ENCODE measurements at regions not wholly inside any gene's neighbourhood (a gene's known extent, or its start where the extent isn't known, plus 50 kb on each side); places are given as distances from the start of the nearest gene placed in this dataset.

DNA sequence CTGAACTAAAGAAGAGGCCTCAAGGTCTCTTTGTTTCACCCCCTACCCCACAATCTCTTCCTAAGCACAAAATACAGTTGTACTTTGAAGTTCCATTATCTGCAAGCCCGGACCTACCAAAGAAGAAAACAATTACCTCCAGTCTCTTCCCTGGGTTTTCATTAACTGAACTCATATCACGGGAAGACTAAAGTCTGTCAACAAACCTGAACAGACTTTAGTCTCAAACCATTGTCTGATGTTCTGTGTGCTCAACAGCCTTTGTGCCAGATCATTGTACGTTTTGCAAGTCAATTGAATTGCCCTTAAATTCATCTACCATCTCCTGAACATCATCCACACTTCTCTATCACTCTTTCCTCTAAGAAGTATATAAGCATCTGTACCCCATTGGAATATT is 1021.9 kb upstream of the CDH2 start:
- Histone ChIP-seq H3K9ac (replicated peaks in 1 of 4; ENCODE audit: extremely low read depth in 1 of 4, low read depth in 3 of 4, low read length in 3 of 4) (no peak overlapping the region), H3K4me2 (ENCODE audit: insufficient read depth in 1 of 2, low read depth in 2 of 2, low read length in 2 of 2) (no peak overlapping the region), H2AK5ac (ENCODE audit: low read depth, low read length) (no peak overlapping the region), H3K23me2 (ENCODE audit: low read depth, low read length) (no peaks in the 10 kb centered on the region), H3K56ac (replicated peaks; ENCODE audit: insufficient read length, low read depth, low read length) (no peak overlapping the region), H3K79me2 (ENCODE audit: control insufficient read depth in 1 of 2, insufficient read depth in 2 of 2, low read length in 2 of 2) (no peaks in the 10 kb centered on the region), H3K4me1 (replicated peaks in 1 of 4; ENCODE audit: control insufficient read depth in 3 of 4, insufficient read depth in 4 of 4, low read length in 3 of 4) (no peaks in the 10 kb centered on the region), H3K18ac (ENCODE audit: extremely low read depth, low read length) (no peak overlapping the region), H3K27ac (ENCODE audit: low read depth, low read length) (no peak overlapping the region), H2BK15ac (ENCODE audit: low read length) (no peak overlapping the region), H2BK120ac (replicated peaks; ENCODE audit: low read depth, low read length) (no peak overlapping the region), H4K20me1 (replicated peaks in 1 of 2; ENCODE audit: control insufficient read depth in 1 of 2, insufficient read depth in 2 of 2, low read length in 2 of 2) (no peaks in the 10 kb centered on the region), H3K36me3 (ENCODE audit: control insufficient read depth in 2 of 4, insufficient read depth in 4 of 4, low read length in 3 of 4) (no peaks in the 10 kb centered on the region), H2AFZ (ENCODE audit: low read length) (no peak overlapping the region), H3K9me3 (ENCODE audit: insufficient read depth in 2 of 2, low read depth in 1 of 2, low read length in 1 of 2) (no peaks in the 10 kb centered on the region), H3K4ac (replicated peaks; ENCODE audit: insufficient read length, low read depth, low read length) (no peak overlapping the region), H2BK12ac (ENCODE audit: low read depth, low read length) (no peak overlapping the region), H3K79me1 (ENCODE audit: low read depth, low read length) (no peaks in the 10 kb centered on the region), H2BK20ac (ENCODE audit: low read length) (no peak overlapping the region), H4K5ac (ENCODE audit: insufficient read length, low read depth, low read length) (no peak overlapping the region), H3K27me3 (replicated peaks in 1 of 4; ENCODE audit: control insufficient read depth in 3 of 4, extremely low read depth in 1 of 4, insufficient read depth in 3 of 4, low read length in 3 of 4) (no peaks in the 10 kb centered on the region), H3K14ac (ENCODE audit: insufficient read length) (no peak overlapping the region), H4K8ac (ENCODE audit: extremely low read depth, insufficient read depth, low read length) (no peak overlapping the region), H4K91ac (replicated peaks; ENCODE audit: insufficient read length, low read length) (no peak overlapping the region), H2BK5ac (ENCODE audit: low read depth, low read length) (no peak overlapping the region), H3K23ac (ENCODE audit: insufficient read length) (no peak overlapping the region), H3K4me3 (ENCODE audit: extremely low read depth in 1 of 4, insufficient read depth in 2 of 4, low read depth in 3 of 4, low read length in 4 of 4) (no peak overlapping the region)
- DNase-seq (ENCODE audit: low read depth in 1 of 2, low spot score in 2 of 2) (no peak), FAIRE-seq (no peak)
- ChIA-PET CTCF (ENCODE audit: partially characterized antibody) (no interaction called here), POLR2A (ENCODE audit: partially characterized antibody) (no interaction called here)
- 90% methylated on average over 3 of the region's 3 CpGs; no CpG with 5 or more reads in 1 of the 2 experiments for WGBS, 2 experiments (ENCODE audit: extremely low coverage in 1 of 2, insufficient coverage in 1 of 2, insufficient read length in 1 of 2, insufficient replicate concordance in 2 of 2, low coverage in 1 of 2, low lambda C conversion rate in 2 of 2, missing lambda C conversion rate in 1 of 2)
- TF ChIP-seq SIN3A (conservative IDR thresholded peaks at IDR 0.05 in 1 of 2, IDR thresholded peaks at IDR 0.05 in 1 of 2; ENCODE audit: low read depth in 1 of 2, low read length in 2 of 2): no peak
- no peak for TF ChIP-seq RXRA (IDR thresholded peaks at IDR 0.05; ENCODE audit: insufficient read depth, low read depth, low read length)
